ENCODE measurements at regions not wholly inside any gene's neighbourhood (a gene's known extent, or its start where the extent isn't known, plus 50 kb on each side); places are given as distances from the start of the nearest gene placed in this dataset.

- DNase-seq (ENCODE audit: low spot score), result peak; percentile 5
Measured at GRCh38 chr18:24734058-24734457, 273.6 kb downstream of the HRH4 start.

GRCh38 chr18:24735624-24736231, 275.3 kb downstream of the HRH4 start:
- DNase-seq (ENCODE audit: low spot score), result no peak

GRCh38 chr18:24736662-24737330, 276.4 kb downstream of the HRH4 start:
- no peak for DNase-seq (ENCODE audit: low spot score)

- DNase-seq (ENCODE audit: low spot score), result no peak
Measured at GRCh38 chr18:24740829-24741228, 280.4 kb downstream of the HRH4 start.

- no peak for DNase-seq (ENCODE audit: low spot score)
Measured at GRCh38 chr18:24741321-24741720, 280.9 kb downstream of the HRH4 start.

- DNase-seq (ENCODE audit: low spot score), result no peak
Measured at GRCh38 chr18:24741965-24742724, 281.7 kb downstream of the HRH4 start.

GRCh38 chr18:24754583-24755253, 294.3 kb downstream of the HRH4 start:
- DNase-seq (ENCODE audit: low spot score), result no peak

- DNase-seq (ENCODE audit: low spot score), result no peak
Measured at GRCh38 chr18:24756385-24756784, 295.9 kb downstream of the HRH4 start.

- no peak for DNase-seq (ENCODE audit: low spot score)
Measured at GRCh38 chr18:24757134-24757533, 296.7 kb downstream of the HRH4 start.

GRCh38 chr18:24761765-24762164, 301.3 kb downstream of the HRH4 start:
- no peak for DNase-seq (ENCODE audit: low spot score)

GRCh38 chr18:24762511-24762910, 302.1 kb downstream of the HRH4 start:
- no peak for DNase-seq (ENCODE audit: low spot score)

- DNase-seq (ENCODE audit: low spot score), result no peak
Measured at GRCh38 chr18:24763765-24764513, 303.5 kb downstream of the HRH4 start.

GRCh38 chr18:24764766-24765165, 304.3 kb downstream of the HRH4 start:
- no peak for DNase-seq (ENCODE audit: low spot score)

GRCh38 chr18:24766376-24766775, 305.9 kb downstream of the HRH4 start:
- DNase-seq (ENCODE audit: low spot score), result no peak

GRCh38 chr18:24770311-24771024, 310.0 kb downstream of the HRH4 start:
- DNase-seq (ENCODE audit: low spot score), result no peak

- DNase-seq (ENCODE audit: low spot score), result peak; percentile 11
Measured at GRCh38 chr18:24771300-24771699, 310.9 kb downstream of the HRH4 start.

GRCh38 chr18:24773101-24773500, 312.7 kb downstream of the HRH4 start:
- no peak for DNase-seq (ENCODE audit: low spot score)

- no peak for DNase-seq (ENCODE audit: low spot score)
Measured at GRCh38 chr18:24776019-24776418, 315.6 kb downstream of the HRH4 start.

- DNase-seq (ENCODE audit: low spot score), result no peak
Measured at GRCh38 chr18:24778810-24779418, 318.5 kb downstream of the HRH4 start.

- no peak for DNase-seq (ENCODE audit: low spot score)
Measured at GRCh38 chr18:24782566-24782965, 322.1 kb downstream of the HRH4 start.

GRCh38 chr18:24785019-24785418, 324.6 kb downstream of the HRH4 start:
- peak; percentile 11 for DNase-seq (ENCODE audit: low spot score)

All from kidney capillary endothelial cell (primary cell).